CD4-positive, alpha-beta T cell (primary cell): ENCODE measurements at regions not wholly inside any gene's neighbourhood (a gene's known extent, or its start where the extent isn't known, plus 50 kb on each side); places are given as distances from the start of the nearest gene placed in this dataset.

Source experiments
- ATAC-seq: fragments of 200-7000 bp; cut with Tn5 transposase; one replicate; pipeline ENCODE4 v1.10.0; 2022; ENCODE audit warnings: mild to moderate bottlenecking; ENCODE audit not compliant: poor library complexity
- CTCF ChIA-PET: fragments of 350-600 bp; sonication (Branson Sonifier 250); formaldehyde crosslinking; loops from one replicate; lab custom pipeline; 2021; ENCODE audit warnings: antibody characterized with exemption, inconsistent platforms; lab: Charles Lee
- POLR2A ChIA-PET: fragments of 350-600 bp; sonication (Branson Sonifier 250); formaldehyde crosslinking; loops from one replicate; lab custom pipeline; 2021; ENCODE audit warnings: antibody characterized with exemption, inconsistent platforms; lab: Charles Lee
- DNase-seq, 14 experiments: peaks; one replicate each; pipeline ENCODE4 v3.0.0-alpha.2; 2013 to 2020; ENCODE audit warnings: mixed read lengths in 2 of 14
- H3K27ac ChIP-seq, 2 donors: one replicate each; pipeline versions ENCODE4 v1.5.1 to v1.7.0; 2013; ENCODE audit warnings: low read length in 2 of 2, low read depth in 1 of 2, mild to moderate bottlenecking in 1 of 2
- H3K27me3 ChIP-seq, 2 experiments: 1 replicate in 1 of 2; 2 replicates in 1 of 2; pipeline versions ENCODE4 v1.6.1 to v1.7.0; 2013; ENCODE audit warnings: low read length in 2 of 2, control low read depth in 1 of 2, mild to moderate bottlenecking in 1 of 2, moderate library complexity in 1 of 2; ENCODE audit not compliant: insufficient read depth in 2 of 2, control insufficient read depth in 1 of 2
- H3K36me3 ChIP-seq: one replicate; pipeline ENCODE4 v1.6.1; 2013; ENCODE audit warnings: low read length, control low read depth; ENCODE audit not compliant: insufficient read depth
- H3K4me1 ChIP-seq: one replicate; pipeline ENCODE4 v1.6.1; 2013; ENCODE audit warnings: low read length, control low read depth; ENCODE audit not compliant: insufficient read depth
- H3K4me3 ChIP-seq: one replicate; pipeline ENCODE4 v1.5.1; 2013; ENCODE audit warnings: mild to moderate bottlenecking, low read length, moderate library complexity
- H3K9me3 ChIP-seq, 2 experiments: 1 replicate in 1 of 2; 2 replicates in 1 of 2; pipeline versions ENCODE4 v1.6.1 to v1.7.0; 2013; ENCODE audit warnings: low read length in 2 of 2, mild to moderate bottlenecking in 2 of 2, control low read depth in 1 of 2, moderate library complexity in 1 of 2; ENCODE audit not compliant: control insufficient read depth in 1 of 2, insufficient read depth in 1 of 2
- H3K27ac Mint-ChIP-seq: one replicate; pipeline ENCODE4 v1.8.0; 2020; ENCODE audit warnings: mixed read lengths
- H3K27me3 Mint-ChIP-seq: one replicate; pipeline ENCODE4 v1.8.0; 2021; ENCODE audit warnings: mixed read lengths
- H3K36me3 Mint-ChIP-seq: one replicate; pipeline ENCODE4 v1.8.0; 2021; ENCODE audit warnings: low read depth, mixed read lengths
- H3K4me1 Mint-ChIP-seq: one replicate; pipeline ENCODE4 v1.8.0; 2021; ENCODE audit warnings: low read depth, mixed read lengths
- H3K4me3 Mint-ChIP-seq: one replicate; pipeline ENCODE4 v1.8.0; 2020; ENCODE audit warnings: mild to moderate bottlenecking, mixed read lengths
- H3K9me3 Mint-ChIP-seq: one replicate; pipeline ENCODE4 v1.8.0; 2020; ENCODE audit warnings: mixed read lengths
- CTCF ChIP-seq: fragments of 200-600 bp; IDR thresholded peaks from one replicate; pipeline ENCODE4 v1.8.0; 2022; ENCODE audit warnings: antibody characterized with exemption, mild to moderate bottlenecking
- intact Hi-C, 2 experiments: fragments of 100-400 bp; cut with DNase I in 1 of 2; cut with micrococcal nuclease in 1 of 2; formaldehyde crosslinking; loops; one replicate each; pipeline versions ENCODE4 v1.15.1 to v1.9.0; 2023 to 2025; cut with DNase I, micrococcal nuclease

DNA sequence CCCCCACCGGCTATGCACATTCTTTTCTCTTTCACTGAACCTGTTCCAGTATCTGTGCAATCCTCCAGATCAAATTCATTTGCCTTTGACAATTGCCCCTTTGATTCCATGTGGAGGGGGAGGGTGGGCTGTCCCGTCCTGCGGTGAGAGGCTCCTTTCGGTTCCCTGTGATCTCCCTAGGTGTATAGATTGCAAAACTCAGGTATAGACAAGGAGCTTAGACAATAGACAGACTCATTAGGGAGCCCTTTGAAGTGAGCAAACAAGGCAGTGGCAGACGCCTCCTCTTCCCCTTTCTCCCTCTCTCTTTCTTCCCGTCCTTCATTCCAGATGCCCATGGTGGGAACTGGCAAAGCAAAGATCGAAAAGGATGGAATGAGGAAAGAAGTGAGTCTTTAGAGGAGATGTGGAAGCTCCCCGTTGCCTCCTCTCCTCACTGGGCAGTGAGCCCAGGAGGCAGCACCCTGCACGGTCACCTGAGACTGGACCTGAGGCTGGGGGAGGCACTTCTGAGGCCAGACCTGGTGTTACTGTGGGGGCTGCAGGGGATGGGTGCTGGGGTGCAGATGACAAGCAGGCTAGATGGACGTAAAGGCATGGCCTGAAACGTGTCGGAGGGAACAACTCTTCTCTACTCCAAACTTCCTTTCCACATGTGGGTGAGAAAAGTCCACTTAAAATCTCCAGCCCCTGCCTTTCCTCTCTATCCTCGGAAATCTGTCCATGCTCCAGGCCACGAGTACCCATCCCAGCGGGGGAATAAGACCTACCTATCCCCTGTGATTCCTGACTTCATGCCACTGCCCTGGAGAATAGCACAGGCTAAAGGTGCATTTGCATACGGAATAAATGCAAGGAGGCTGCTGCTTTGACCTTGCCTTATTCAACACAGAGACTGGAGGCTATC, 256.6 kb upstream of the FOXQ1 start:
- H3K4me3 ChIP-seq: no peak overlapping the region
- POLR2A ChIA-PET: no interaction called here
- CTCF ChIA-PET: no interaction called here
- no peaks in the 10 kb centered on the region for H3K4me1 ChIP-seq
- H3K27ac ChIP-seq: no peak overlapping the region
- H3K27me3 ChIP-seq: peaks cover 0 to 3% of the 10 kb centered on the region in 2 experiments
- no peaks in the 10 kb centered on the region for H3K9me3 Mint-ChIP-seq
- H3K36me3 ChIP-seq: no peaks in the 10 kb centered on the region
- H3K27ac Mint-ChIP-seq: no peak overlapping the region
- ATAC-seq (no peak), DNase-seq (no peak)
- no peak overlapping the region for H3K4me3 Mint-ChIP-seq
- intact Hi-C loops: no loop called here
- no peaks in the 10 kb centered on the region for H3K36me3 Mint-ChIP-seq
- TF ChIP-seq CTCF: no peak
- H3K4me1 Mint-ChIP-seq: no peaks in the 10 kb centered on the region
- H3K9me3 ChIP-seq: no peaks in the 10 kb centered on the region
- H3K27me3 Mint-ChIP-seq: peaks cover 18% of the 10 kb centered on the region

GRCh38 chr6:1054653-1055014, 257.3 kb upstream of the FOXQ1 start:
- Histone ChIP-seq H3K4me1 (no peaks in the 10 kb centered on the region), H3K27me3 (peaks cover 0 to 3% of the 10 kb centered on the region in 2 experiments), H3K9me3 (no peaks in the 10 kb centered on the region), H3K36me3 (no peaks in the 10 kb centered on the region), H3K27ac (no peak overlapping the region), H3K4me3 (no peak overlapping the region)
- no peak for ATAC-seq
- peaks cover 22% of the 10 kb centered on the region for H3K27me3 Mint-ChIP-seq
- ChIA-PET CTCF (no interaction called here), POLR2A (no interaction called here)
- H3K4me1 Mint-ChIP-seq: no peaks in the 10 kb centered on the region
- no peak for TF ChIP-seq CTCF
- H3K36me3 Mint-ChIP-seq: no peaks in the 10 kb centered on the region
- DNase-seq: no peak
- H3K27ac Mint-ChIP-seq: no peak overlapping the region
- no peaks in the 10 kb centered on the region for H3K9me3 Mint-ChIP-seq
- H3K4me3 Mint-ChIP-seq: no peak overlapping the region
- intact Hi-C loops: no loop called here

DNA sequence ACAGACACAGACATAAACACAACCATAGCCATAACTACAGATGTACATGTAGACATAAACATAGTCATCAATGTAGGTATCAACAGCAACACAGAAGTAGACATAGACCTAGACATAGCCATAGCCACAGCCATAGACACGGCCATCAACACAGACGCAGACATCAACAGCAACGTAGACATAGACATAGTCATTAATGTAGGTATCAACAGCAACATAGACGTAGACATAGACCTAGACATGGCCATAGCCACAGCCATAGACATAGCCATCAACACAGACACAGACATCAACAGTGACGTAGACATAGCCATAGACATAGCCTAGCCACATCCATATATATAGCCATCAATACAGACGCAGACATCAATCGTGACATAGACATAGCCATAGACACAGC, 258.3 kb upstream of the FOXQ1 start:
- ChIA-PET POLR2A (no interaction called here), CTCF (no interaction called here)
- Histone ChIP-seq H3K27me3 (peaks cover 0 to 3% of the 10 kb centered on the region in 2 experiments), H3K4me1 (no peaks in the 10 kb centered on the region), H3K27ac (no peak overlapping the region), H3K36me3 (no peaks in the 10 kb centered on the region), H3K4me3 (no peak overlapping the region), H3K9me3 (no peaks in the 10 kb centered on the region)
- Mint-ChIP-seq H3K27me3 (peaks cover 31% of the 10 kb centered on the region), H3K36me3 (no peaks in the 10 kb centered on the region), H3K9me3 (no peaks in the 10 kb centered on the region), H3K4me3 (no peak overlapping the region), H3K27ac (no peak overlapping the region), H3K4me1 (no peaks in the 10 kb centered on the region)
- no peak for TF ChIP-seq CTCF
- no peak for DNase-seq
- ATAC-seq: no peak
- intact Hi-C loops: no loop called here
